KOPT-K1 (cell line): ENCODE measurements at regions not wholly inside any gene's neighbourhood (a gene's known extent, or its start where the extent isn't known, plus 50 kb on each side); places are given as distances from the start of the nearest gene placed in this dataset.
"Not testable (repeated sequence)": the region's sequence is repeated elsewhere in the genome, so short reads cannot be mapped to it uniquely, and the experiment has no call there.

Experiments used
- H3K27ac ChIP-seq: fragments of 200-600 bp; sonication (generic); 2 replicates; pipeline ENCODE4 v1.5.1; 2016; ENCODE audit warnings: antibody characterized with exemption, mild to moderate bottlenecking, low read depth, low read length; ENCODE audit not compliant: poor library complexity, severe bottlenecking
- H3K36me3 ChIP-seq: fragments of 200-600 bp; sonication (generic); 2 replicates; pipeline ENCODE4 v1.5.1; 2017; ENCODE audit warnings: antibody characterized with exemption, mild to moderate bottlenecking, low read length, moderate library complexity; ENCODE audit not compliant: insufficient read depth
- H3K9me3 ChIP-seq: fragments of 200-600 bp; sonication (generic); 2 replicates; pipeline ENCODE4 v1.5.1; 2017; ENCODE audit warnings: antibody characterized with exemption, low read length, mild to moderate bottlenecking; ENCODE audit not compliant: insufficient read depth, poor library complexity, severe bottlenecking

DNA sequence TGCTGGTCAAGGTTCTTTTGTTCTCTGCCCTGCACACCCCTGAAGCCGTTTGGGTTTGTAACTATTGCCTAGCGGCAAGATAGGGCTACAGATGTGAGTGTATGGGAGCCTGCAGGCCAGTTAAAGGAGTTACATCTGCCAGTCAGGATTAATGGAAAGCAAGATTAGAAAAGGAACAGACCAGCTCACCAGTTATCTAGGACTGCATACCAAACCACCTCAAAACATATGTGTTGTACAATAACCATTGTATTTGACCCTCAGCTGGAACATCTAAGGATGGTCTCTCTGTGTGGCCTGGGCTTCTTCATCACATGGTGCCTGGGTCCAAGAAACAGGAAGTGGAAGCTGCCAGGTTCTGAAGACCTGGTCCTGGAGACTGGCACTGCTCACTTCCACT is 52.5 kb upstream of the FBXO28 start:
- Histone ChIP-seq H3K9me3 (no peaks in the 10 kb centered on the region), H3K27ac (no peak overlapping the region), H3K36me3 (no peaks in the 10 kb centered on the region)

- no peaks in the 10 kb centered on the region for H3K9me3 ChIP-seq
- H3K27ac ChIP-seq = no peak overlapping the region
- H3K36me3 ChIP-seq = no peaks in the 10 kb centered on the region
These were observed 53.9 kb upstream of the FBXO28 start for GRCh38 chr1:224059897-224060427.

DNA sequence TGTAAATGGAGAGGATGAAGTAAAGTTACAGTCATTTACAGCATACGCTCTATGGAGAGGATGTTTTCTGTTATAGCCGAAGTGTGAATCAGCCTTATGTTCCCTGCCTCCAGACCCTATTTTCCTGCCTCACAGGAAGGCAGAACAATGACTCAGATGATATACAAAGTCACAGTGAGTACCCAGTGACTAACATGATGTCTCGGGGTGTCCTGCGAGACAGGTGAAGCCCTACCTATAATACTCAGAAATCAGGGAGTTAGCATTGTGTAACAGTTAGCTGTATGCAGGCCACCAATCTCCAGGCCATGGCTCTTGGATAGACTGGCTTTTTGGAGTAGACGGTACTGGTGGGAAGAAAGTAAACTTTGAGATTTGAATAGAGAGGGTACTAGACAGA is 55.6 kb upstream of the FBXO28 start:
- no peaks in the 10 kb centered on the region for H3K9me3 ChIP-seq
- no peak overlapping the region for H3K27ac ChIP-seq
- no peaks in the 10 kb centered on the region for H3K36me3 ChIP-seq

- Histone ChIP-seq H3K36me3 (no peaks in the 10 kb centered on the region), H3K9me3 (no peaks in the 10 kb centered on the region), H3K27ac (no peak overlapping the region)
These were observed 56.3 kb upstream of the FBXO28 start for GRCh38 chr1:224057461-224058199.

DNA sequence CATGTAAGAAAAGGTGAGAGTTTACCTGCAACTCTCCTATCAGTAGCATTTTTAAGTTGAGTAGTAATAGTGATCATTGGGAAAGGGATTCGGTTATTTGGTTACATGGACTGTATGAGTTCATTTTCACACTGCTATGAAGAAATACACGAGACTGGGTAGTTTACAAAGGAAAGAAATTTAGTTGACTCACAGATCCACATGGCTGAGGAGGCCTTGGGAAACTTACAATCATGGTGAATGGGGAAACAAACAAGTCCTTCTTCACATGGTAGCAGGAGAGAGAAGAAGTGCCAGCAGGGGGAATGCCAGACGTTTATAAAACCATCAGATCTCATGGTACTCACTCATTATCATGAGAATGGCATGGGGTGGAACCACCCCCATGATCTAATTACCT is 59.3 kb upstream of the FBXO28 start:
- Histone ChIP-seq H3K36me3 (no peaks in the 10 kb centered on the region), H3K9me3 (no peaks in the 10 kb centered on the region), H3K27ac (no peak overlapping the region)

DNA sequence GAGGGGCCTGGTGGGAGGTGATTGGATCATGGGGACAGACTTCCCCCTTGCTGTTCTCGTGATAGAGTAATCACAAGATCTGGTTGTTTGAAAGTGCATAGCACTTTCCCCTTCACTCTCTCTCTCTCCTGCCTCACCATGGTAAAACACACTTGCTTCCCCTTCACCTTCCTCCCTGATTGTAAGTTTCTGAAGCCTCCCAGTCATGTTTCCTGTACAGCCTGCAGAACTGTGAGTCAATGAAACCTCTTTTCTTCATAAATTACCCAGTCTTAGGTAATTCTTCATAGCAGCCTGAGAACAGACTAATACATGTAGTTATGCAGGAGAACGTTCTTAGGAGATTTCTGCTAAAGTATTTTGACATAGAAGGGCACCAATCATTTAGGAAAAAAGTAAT is 59.9 kb upstream of the FBXO28 start:
- no peaks in the 10 kb centered on the region for H3K9me3 ChIP-seq
- no peaks in the 10 kb centered on the region for H3K36me3 ChIP-seq
- no peak overlapping the region for H3K27ac ChIP-seq

DNA sequence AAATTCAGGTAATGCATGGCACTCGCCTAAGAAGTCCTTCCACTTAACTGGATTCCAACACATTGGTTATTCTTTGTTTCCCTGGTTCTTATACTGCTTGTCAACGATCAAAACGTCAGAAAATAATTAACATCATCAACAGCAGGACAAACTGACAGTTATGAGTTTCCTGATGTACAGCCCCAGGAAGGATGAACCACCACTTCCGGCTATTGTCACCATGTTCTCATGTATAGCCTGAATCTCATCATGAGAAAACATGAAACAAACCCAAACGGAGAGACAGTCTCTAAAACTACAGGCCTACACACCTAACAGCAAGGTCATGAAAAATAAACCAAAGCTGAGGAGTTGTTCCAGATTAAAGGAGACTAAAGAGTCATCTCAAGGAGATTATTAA is 60.5 kb upstream of the FBXO28 start:
- Histone ChIP-seq H3K9me3 (no peaks in the 10 kb centered on the region), H3K36me3 (no peaks in the 10 kb centered on the region), H3K27ac (no peak overlapping the region)

DNA sequence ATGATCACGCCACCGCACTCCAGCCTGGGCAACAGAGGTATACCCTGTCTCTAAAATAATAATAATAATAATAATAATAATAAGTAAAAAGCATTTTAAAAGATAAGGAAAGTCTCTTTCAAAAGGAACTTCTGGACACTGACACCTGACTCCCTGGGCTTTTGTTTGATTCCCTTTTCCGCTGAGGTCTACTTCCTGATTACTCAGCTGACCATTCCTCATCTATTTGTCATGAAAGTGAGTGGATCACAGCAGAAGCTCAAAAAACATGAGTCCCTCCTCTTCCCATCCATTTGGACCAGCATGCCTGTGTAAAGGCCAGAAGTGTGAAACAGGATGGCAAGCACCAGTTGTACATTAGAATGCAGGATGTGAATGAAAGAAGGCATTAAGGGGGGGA is 61.1 kb upstream of the FBXO28 start:
- Histone ChIP-seq H3K27ac (no peak overlapping the region), H3K36me3 (no peaks in the 10 kb centered on the region), H3K9me3 (no peaks in the 10 kb centered on the region)

- H3K27ac ChIP-seq, H3K36me3 ChIP-seq, H3K9me3 ChIP-seq: not testable (repeated sequence)
These were observed 62.1 kb upstream of the FBXO28 start for GRCh38 chr1:224051782-224052181.

- Histone ChIP-seq H3K36me3 (no peaks in the 10 kb centered on the region), H3K9me3 (no peaks in the 10 kb centered on the region), H3K27ac (no peak overlapping the region)
These were observed 62.9 kb upstream of the FBXO28 start for GRCh38 chr1:224051086-224051406.

DNA sequence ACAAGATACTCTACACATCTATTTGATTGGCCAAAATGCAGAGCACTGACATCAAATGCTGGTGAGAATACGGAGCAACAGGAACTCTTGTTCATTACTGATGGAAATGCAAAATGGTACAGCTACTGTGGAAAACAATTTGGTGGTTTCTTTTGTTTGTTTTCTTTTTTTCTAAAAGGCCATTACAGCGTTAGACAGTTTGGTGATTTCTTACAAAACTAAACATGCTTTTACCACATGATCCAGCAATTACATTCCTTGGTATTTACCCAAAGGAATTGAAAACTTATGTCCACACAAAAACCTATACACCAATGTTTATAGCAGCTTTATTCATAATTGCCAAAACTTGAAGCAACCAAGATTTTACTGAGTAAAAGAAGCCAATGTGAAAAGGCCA is 66.4 kb upstream of the FBXO28 start:
- Histone ChIP-seq H3K36me3 (no peaks in the 10 kb centered on the region), H3K9me3 (no peaks in the 10 kb centered on the region), H3K27ac (no peak overlapping the region)

GRCh38 chr1:224045556-224045955 is 68.4 kb upstream of the FBXO28 start:
- no peaks in the 10 kb centered on the region for H3K9me3 ChIP-seq
- H3K27ac ChIP-seq = no peak overlapping the region
- no peaks in the 10 kb centered on the region for H3K36me3 ChIP-seq

DNA sequence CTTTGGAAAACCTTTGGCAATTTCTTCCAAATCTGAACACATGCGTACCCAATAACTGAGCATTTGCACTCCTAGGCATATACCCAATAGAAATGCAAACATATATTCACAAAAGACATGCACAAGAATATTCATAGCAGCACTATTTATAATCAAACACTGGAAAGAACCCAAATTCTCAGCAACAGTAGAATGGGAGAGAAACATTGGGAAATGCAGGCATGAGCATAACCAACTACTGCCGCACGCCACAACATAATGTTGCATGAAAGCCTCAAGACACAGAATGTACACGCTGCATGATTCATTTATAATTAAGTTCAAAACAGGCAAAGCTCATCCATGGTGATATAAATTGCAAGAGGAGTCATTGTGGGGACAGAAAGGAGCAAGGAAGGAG is 69.5 kb upstream of the FBXO28 start:
- Histone ChIP-seq H3K27ac (no peak overlapping the region), H3K36me3 (no peaks in the 10 kb centered on the region), H3K9me3 (no peaks in the 10 kb centered on the region)

DNA sequence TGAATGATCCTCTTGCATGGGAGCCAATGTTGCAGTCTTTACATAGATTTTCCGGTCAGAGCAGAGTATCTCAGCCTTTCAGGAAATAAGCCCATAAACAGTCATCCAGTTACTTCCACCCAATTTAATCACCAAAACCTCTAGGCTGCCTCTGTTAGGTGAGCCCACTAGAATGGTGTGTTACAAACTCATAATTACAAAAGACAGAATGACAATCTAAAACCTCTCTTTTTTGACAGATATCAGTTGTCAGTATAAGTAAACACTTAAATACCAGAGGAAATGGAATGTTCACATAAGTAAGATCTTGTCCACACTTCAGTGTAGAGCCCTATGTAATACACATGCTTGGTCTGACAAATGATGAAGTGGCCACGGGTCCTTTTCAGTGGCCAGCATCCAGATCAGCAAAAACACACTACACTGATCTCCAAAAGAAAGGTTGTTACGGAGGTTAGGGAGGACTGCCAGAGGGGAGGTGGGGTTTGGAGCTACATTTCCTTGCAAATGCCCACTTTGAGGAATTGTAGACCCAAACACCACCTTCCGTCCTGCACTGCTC is 71.3 kb upstream of the FBXO28 start:
- Histone ChIP-seq H3K27ac (no peak overlapping the region), H3K36me3 (no peaks in the 10 kb centered on the region), H3K9me3 (no peaks in the 10 kb centered on the region)

- H3K9me3 ChIP-seq = no peaks in the 10 kb centered on the region
- H3K36me3 ChIP-seq = no peaks in the 10 kb centered on the region
- no peak overlapping the region for H3K27ac ChIP-seq
These were observed 72.9 kb upstream of the FBXO28 start for GRCh38 chr1:224041032-224041431.

DNA sequence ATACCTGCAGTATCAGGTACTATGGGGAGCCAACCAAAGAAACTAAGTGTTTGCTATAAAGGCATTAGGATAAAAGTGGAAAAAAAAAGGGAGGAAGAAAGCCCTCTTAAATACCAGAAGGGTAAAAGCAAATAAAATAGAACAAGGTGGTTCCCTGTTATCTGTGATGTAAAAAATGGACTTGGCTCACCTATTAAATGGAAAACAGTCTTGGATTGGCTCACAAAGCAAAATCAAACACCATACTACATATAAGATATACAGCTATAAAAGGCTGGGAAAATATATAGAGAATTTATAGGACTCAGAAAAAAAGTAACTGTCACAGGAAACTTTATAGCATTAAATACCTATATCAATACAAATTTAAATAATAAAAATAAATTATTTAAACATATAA is 73.5 kb upstream of the FBXO28 start:
- H3K36me3 ChIP-seq, H3K9me3 ChIP-seq, H3K27ac ChIP-seq: not testable (repeated sequence)
